DOHH2 (cell line): ENCODE measurements at regions not wholly inside any gene's neighbourhood (a gene's known extent, or its start where the extent isn't known, plus 50 kb on each side); places are given as distances from the start of the nearest gene placed in this dataset.

Experiments used
- H3F3A ChIP-seq: fragments of 200-600 bp; sonication (generic), shearing (Covaris generic); 2 replicates; pipeline ENCODE4 v1.6.0; 2016; ENCODE audit warnings: antibody characterized with exemption, mild to moderate bottlenecking; ENCODE audit not compliant: control insufficient read depth, insufficient read depth
- H3K27ac ChIP-seq: fragments of 200-600 bp; sonication (generic); 2 replicates; pipeline ENCODE4 v1.5.1; 2014; ENCODE audit warnings: low read depth, mild to moderate bottlenecking, low read length, moderate library complexity
- H3K27me3 ChIP-seq: fragments of 200-600 bp; sonication (generic); 2 replicates; pipeline ENCODE4 v1.6.1; 2014; ENCODE audit warnings: mild to moderate bottlenecking, low read length, mixed read lengths; ENCODE audit not compliant: control insufficient read depth
- H3K36me3 ChIP-seq: fragments of 200-600 bp; sonication (generic); 2 replicates; pipeline ENCODE4 v1.6.1; 2014; ENCODE audit warnings: mild to moderate bottlenecking, low read length, moderate library complexity, mixed read lengths; ENCODE audit not compliant: control insufficient read depth
- H3K4me1 ChIP-seq: fragments of 200-600 bp; sonication (generic); 2 replicates; pipeline ENCODE4 v1.6.1; 2014; ENCODE audit warnings: mild to moderate bottlenecking, low read length, mixed read lengths; ENCODE audit not compliant: control insufficient read depth
- H3K4me2 ChIP-seq: fragments of 200-600 bp; sonication (generic); 2 replicates; pipeline ENCODE4 v1.6.0; 2014; ENCODE audit warnings: mild to moderate bottlenecking, low read length, moderate library complexity
- H3K4me3 ChIP-seq: fragments of 200-600 bp; sonication (generic); 2 replicates; pipeline ENCODE4 v1.5.1; 2014; ENCODE audit warnings: mild to moderate bottlenecking, low read length, mixed read lengths
- H3K79me2 ChIP-seq: fragments of 200-600 bp; sonication (generic); 2 replicates; pipeline ENCODE4 v1.6.1; 2014; ENCODE audit warnings: mild to moderate bottlenecking, low read length, mixed read lengths; ENCODE audit not compliant: control insufficient read depth
- H3K9me2 ChIP-seq: fragments of 200-600 bp; sonication (generic); replicated peaks from 2 replicates; pipeline ENCODE4 v1.6.1; 2014; ENCODE audit warnings: mild to moderate bottlenecking, low read length, mixed read lengths; ENCODE audit not compliant: control insufficient read depth
- H3K9me3 ChIP-seq: fragments of 200-600 bp; sonication (generic); 2 replicates; pipeline ENCODE4 v1.6.1; 2014; ENCODE audit warnings: antibody characterized with exemption, low read length, mixed read lengths; ENCODE audit not compliant: control insufficient read depth, insufficient read depth
- H4K20me1 ChIP-seq: fragments of 200-600 bp; sonication (generic); 2 replicates; pipeline ENCODE4 v1.6.0; 2014; ENCODE audit warnings: low read depth, mild to moderate bottlenecking, antibody characterized with exemption, low read length, moderate library complexity; ENCODE audit not compliant: control insufficient read depth, insufficient read depth
- EZH2phosphoT487 ChIP-seq: fragments of 200-600 bp; sonication (generic); IDR thresholded peaks from 2 replicates; pipeline ENCODE4 v1.6.1; 2017; ENCODE audit warnings: borderline replicate concordance, mild to moderate bottlenecking, antibody characterized with exemption, low read length, moderate library complexity, mixed read lengths
- TF ChIP-seq, protein P1 (sequence below): fragments of 200-600 bp; sonication (generic); IDR thresholded peaks from one replicate; pipeline ENCODE4 v1.5.1; 2014; ENCODE audit warnings: antibody characterized with exemption, mild to moderate bottlenecking, low read depth, low read length; ENCODE audit not compliant: poor library complexity, severe bottlenecking

DNA sequence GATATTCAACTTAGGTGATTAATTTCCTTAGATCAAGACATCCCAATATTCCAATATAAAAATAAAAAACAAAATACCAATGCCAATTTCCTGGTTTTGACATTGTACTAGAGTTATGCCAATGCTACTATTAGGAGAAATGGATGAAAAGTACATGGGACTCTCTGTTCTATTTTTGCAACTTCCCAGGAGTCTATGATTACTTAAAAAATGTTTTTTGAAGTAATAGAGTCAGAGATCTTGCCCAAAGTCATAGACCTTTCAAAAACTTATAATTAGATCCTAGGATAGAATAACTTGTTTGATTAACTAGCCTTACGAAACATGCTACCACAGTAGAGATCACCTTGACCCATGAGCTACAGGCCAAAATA is 73.6 kb upstream of the MAOA start:
- H3K9me2 ChIP-seq: no peaks in the 10 kb centered on the region
- H3K9me3 ChIP-seq: no peaks in the 10 kb centered on the region
- H3K4me2 ChIP-seq: no peak overlapping the region
- no peaks in the 10 kb centered on the region for H3K79me2 ChIP-seq
- no peak overlapping the region for H3K4me3 ChIP-seq
- H3F3A ChIP-seq: no peaks in the 10 kb centered on the region
- TF ChIP-seq, protein P1, sequence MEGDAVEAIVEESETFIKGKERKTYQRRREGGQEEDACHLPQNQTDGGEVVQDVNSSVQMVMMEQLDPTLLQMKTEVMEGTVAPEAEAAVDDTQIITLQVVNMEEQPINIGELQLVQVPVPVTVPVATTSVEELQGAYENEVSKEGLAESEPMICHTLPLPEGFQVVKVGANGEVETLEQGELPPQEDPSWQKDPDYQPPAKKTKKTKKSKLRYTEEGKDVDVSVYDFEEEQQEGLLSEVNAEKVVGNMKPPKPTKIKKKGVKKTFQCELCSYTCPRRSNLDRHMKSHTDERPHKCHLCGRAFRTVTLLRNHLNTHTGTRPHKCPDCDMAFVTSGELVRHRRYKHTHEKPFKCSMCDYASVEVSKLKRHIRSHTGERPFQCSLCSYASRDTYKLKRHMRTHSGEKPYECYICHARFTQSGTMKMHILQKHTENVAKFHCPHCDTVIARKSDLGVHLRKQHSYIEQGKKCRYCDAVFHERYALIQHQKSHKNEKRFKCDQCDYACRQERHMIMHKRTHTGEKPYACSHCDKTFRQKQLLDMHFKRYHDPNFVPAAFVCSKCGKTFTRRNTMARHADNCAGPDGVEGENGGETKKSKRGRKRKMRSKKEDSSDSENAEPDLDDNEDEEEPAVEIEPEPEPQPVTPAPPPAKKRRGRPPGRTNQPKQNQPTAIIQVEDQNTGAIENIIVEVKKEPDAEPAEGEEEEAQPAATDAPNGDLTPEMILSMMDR: no peak
- no peak for TF ChIP-seq EZH2phosphoT487
- no peaks in the 10 kb centered on the region for H3K27me3 ChIP-seq
- no peaks in the 10 kb centered on the region for H4K20me1 ChIP-seq
- H3K36me3 ChIP-seq: no peaks in the 10 kb centered on the region
- no peak overlapping the region for H3K27ac ChIP-seq
- no peaks in the 10 kb centered on the region for H3K4me1 ChIP-seq

DNA sequence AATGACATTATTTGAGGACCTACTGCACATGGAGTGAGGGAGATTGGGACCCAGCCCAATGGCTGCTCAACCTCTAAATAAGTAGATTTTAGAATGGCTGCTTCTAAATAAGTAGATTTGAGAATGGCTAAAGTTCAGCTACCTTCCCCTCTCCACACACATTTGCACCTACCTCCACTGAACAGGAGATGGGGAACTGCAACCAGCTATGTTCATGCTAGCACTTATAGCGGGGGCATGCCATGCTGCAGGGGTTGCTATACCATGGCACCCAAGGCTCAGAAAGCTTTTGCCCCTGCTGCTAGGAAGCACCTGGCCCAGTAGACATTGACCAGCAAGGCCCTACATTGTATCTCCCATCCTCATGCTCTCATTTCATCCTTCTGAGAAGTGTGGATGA is 70.2 kb upstream of the MAOA start:
- H3K27ac ChIP-seq: no peak overlapping the region
- H4K20me1 ChIP-seq: no peaks in the 10 kb centered on the region
- TF ChIP-seq, protein P1: no peak
- TF ChIP-seq EZH2phosphoT487: no peak
- no peaks in the 10 kb centered on the region for H3K9me3 ChIP-seq
- no peak overlapping the region for H3K4me3 ChIP-seq
- no peaks in the 10 kb centered on the region for H3K36me3 ChIP-seq
- no peaks in the 10 kb centered on the region for H3K27me3 ChIP-seq
- no peaks in the 10 kb centered on the region for H3K9me2 ChIP-seq
- H3K4me1 ChIP-seq: no peaks in the 10 kb centered on the region
- H3K79me2 ChIP-seq: no peaks in the 10 kb centered on the region
- no peaks in the 10 kb centered on the region for H3F3A ChIP-seq
- H3K4me2 ChIP-seq: no peak overlapping the region

DNA sequence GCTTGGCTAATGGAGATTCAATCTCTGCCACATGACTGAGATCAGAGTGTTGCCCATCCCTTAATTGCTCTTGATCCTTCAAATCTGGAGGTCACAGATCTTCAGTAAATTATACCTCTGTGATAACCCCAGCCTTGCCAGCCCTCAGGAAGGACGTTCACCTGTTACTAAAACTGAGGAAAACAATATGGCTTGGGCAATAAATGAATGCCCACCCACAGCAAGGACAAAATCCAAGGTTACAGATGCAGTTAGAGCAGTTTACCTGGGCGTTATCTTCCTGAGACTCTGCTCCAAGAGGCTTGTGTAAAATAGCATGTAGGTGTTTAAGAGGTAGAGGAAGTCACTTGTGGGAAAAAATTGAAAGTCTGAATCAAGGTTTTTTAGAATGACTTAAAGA is 69.3 kb upstream of the MAOA start:
- Histone ChIP-seq H3K4me3 (no peak overlapping the region), H3K4me1 (no peaks in the 10 kb centered on the region), H3K27me3 (no peaks in the 10 kb centered on the region), H3F3A (no peaks in the 10 kb centered on the region), H3K27ac (no peak overlapping the region), H3K79me2 (no peaks in the 10 kb centered on the region), H4K20me1 (no peaks in the 10 kb centered on the region), H3K4me2 (no peak overlapping the region), H3K36me3 (no peaks in the 10 kb centered on the region), H3K9me2 (no peaks in the 10 kb centered on the region), H3K9me3 (no peaks in the 10 kb centered on the region)
- TF ChIP-seq, protein P1: no peak

DNA sequence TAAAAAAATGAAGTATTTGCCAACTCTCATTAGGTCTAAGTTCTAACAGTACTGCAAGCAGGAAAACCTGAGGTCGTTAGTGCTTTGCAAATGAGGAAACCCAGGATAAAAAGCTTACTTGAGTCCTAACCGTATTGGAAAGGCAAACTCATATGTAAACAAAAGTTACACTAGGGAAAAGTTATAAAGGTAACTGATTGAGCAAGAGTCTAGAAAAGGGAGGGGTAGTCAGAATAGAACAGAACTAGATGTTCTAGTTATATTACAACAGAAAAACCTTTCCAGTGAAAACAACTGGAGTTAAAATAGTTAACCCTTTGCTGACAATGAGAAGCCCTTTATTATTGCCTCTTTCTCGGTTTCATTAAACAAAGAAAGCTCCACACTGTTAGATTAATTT is 66.4 kb upstream of the MAOA start:
- no peak overlapping the region for H3K4me3 ChIP-seq
- no peaks in the 10 kb centered on the region for H3K27me3 ChIP-seq
- no peaks in the 10 kb centered on the region for H4K20me1 ChIP-seq
- H3K4me2 ChIP-seq: no peak overlapping the region
- H3K36me3 ChIP-seq: no peaks in the 10 kb centered on the region
- no peak overlapping the region for H3K27ac ChIP-seq
- H3K4me1 ChIP-seq: no peaks in the 10 kb centered on the region
- H3K9me3 ChIP-seq: no peaks in the 10 kb centered on the region
- H3F3A ChIP-seq: no peaks in the 10 kb centered on the region
- TF ChIP-seq EZH2phosphoT487: no peak
- TF ChIP-seq, protein P1: no peak
- no peaks in the 10 kb centered on the region for H3K79me2 ChIP-seq
- H3K9me2 ChIP-seq: no peaks in the 10 kb centered on the region
